EL (cell line): ENCODE measurements at regions not wholly inside any gene's neighbourhood (a gene's known extent, or its start where the extent isn't known, plus 50 kb on each side); places are given as distances from the start of the nearest gene placed in this dataset.

ENCODE experiments used
- DNase-seq: peaks from one replicate; pipeline ENCODE4 v3.0.0-alpha.2; 2016

DNA sequence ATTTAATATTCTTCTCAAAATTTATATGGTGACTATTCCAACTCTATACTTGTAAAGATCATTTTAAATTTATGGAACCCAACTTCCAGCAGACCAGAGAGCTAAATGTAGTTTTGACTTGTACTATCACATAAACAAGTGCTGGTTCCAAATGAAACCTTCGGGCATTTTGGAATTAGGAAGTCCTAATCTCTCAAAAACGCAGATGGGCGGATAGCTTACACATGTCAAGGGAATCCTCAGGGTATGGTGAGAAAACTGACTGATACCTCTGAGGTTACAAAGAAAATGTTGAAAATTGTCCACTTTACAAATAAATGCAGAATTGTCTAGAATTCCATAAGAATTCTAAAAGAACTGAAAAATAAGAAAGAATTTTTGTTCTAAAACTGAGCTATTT lies 224.1 kb downstream of the SS18 start:
- no peak for DNase-seq

DNA sequence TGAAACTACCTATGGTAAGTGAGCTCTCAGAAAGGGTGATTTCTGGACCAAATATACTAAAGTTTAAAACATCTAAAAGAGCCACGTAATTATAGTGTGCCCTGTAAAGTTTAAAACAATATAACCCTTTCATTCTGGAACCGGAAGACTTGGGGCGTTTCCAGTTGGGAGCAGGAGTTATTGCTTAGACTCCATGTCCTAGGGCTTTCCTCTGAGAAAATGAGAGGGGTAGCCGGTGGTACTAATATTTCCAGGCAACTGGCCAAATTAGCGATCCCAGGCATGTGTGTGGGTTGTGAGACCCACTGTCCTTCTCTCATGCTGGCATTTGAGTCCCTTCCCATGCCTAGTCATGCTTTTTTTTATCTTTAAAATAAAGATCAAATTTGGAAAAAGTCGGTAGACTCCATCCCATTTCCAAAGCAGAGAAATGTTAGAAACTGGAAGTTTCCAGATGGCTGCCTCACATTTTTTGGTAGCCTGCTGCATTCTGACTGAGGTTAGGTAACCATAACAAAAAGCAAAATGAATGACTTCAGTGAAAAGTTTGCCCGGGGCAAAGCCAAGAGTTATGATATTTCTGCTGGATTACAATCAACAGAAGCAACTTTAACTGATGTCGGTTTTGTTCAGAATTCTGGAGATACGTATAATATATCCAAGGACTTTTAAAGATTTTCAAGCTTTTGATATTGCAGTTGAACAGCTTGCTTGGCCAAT lies 227.4 kb downstream of the SS18 start:
- no peak for DNase-seq

- DNase-seq: no peak
Observed at GRCh38 chr18:25853691-25854433, 236.6 kb downstream of the SS18 start.

GRCh38 chr18:25843791-25844190 lies 246.6 kb downstream of the SS18 start:
- DNase-seq: no peak

DNA sequence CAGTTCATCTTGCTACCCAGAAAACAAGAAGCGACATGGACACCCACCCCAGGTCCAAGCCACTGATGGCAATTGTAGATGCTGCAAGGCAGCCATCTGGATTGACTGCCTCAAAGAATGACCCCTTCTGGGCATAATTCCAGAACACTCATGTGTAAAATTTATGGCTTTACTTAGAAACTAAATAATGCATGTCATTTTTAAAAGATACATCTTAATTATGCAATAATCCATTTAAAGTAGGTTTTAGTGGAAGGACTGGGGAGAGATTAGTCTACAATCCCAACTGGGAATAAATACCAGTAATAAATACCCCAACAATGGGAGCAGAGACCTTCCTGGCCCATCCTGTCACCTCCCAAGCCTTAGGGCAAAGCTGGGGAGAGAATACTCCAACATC lies 247.7 kb downstream of the SS18 start:
- DNase-seq: no peak

- DNase-seq: no peak
Observed at GRCh38 chr18:25834061-25834460, 256.4 kb downstream of the SS18 start.

GRCh38 chr18:25832001-25832604 lies 258.3 kb downstream of the SS18 start:
- peak; percentile 74 for DNase-seq

DNA sequence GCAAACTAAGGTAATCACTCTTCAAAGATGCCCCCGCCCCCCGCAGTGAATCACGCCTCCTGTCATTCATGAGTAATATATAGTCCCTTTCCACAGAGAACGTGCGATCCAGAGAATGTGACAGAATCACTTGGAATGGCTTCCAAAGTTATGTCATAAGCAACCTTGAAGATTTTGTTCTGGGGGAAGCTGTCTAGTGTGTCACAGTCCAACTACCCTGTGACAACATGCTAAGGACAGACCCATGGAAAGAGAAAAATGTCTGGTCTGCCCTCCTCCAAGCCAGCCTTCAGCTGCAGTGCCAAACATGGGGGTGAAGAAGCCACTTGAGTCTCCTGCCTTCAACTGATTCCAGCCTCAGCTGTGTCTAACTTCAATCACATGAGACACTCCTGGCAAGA lies 259.1 kb downstream of the SS18 start:
- DNase-seq: peak; percentile 19

- peak; percentile 89 for DNase-seq
Observed at GRCh38 chr18:25830787-25831186, 259.6 kb downstream of the SS18 start.

DNA sequence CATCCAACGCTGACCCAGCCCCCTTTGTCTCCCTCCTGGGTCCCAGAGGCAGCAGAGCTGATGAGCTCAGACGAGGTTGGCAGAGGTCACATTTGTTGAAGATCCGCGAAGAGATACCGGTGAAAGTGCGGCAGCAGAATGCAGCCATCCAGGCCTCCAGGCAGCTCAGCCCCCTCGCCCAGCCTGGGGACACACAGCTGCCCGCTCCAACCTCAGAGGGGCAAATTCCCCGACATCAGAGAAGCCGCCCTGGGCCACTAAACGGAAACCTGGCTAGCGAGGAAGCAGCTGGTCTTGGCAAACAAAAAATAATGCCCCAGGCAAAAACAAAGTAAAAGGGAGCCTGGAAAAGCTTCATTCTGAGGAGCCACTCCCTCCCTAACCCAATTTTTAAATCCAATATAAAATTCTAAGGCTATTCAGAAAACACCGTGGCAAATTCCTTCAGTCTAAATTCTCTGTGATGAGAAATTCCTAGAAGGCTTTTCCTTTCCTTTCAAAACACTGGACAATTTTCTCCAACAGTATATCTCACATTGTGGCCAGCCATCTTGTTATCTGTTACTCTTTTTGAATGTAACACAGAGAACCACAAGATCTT lies 262.4 kb downstream of the SS18 start:
- DNase-seq: peak; percentile 72

DNA sequence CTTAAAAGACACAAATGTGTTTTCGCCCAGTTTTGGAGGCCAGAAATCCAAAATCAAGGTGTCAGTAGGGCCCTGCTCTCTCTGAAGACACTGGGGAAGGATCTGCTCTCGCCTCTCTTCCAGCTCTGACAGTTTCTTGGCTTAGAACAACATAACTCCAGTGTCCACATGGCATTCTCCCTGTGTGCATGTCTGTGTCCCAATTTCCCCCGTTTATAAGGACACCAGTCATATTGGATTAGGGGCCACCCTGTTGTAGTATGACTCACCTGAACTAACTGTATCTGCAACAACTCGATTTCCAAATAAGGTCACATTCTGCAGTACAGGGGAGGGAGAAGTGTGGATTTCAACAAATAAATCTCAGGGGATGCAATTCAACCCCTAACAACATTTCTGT lies 263.2 kb downstream of the SS18 start:
- peak; percentile 51 for DNase-seq

DNA sequence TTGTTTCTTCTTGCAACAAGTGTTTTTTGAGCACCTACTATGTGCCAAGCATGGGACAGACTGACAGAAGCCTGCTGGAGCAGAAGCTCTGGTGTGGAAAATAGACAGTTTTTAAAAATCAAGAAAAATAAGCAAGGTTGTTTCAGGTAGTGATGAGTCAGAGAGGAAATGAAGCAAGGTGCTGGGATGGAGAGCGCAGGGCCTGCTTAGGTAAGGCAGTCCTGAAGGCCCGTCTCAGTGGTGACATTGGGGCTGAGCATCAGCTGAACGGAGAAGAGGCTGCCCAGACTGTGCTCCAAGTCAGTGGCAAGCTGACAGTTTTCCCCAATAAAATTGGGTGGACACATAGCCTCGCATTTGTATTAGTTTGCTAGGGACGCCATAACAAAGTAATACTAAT lies 263.6 kb downstream of the SS18 start:
- no peak for DNase-seq

- DNase-seq: no peak
Observed at GRCh38 chr18:25825979-25826776, 264.2 kb downstream of the SS18 start.

GRCh38 chr18:25825056-25825455 lies 265.4 kb downstream of the SS18 start:
- DNase-seq: no peak

GRCh38 chr18:25819746-25820363 lies 270.6 kb downstream of the SS18 start:
- no peak for DNase-seq

DNA sequence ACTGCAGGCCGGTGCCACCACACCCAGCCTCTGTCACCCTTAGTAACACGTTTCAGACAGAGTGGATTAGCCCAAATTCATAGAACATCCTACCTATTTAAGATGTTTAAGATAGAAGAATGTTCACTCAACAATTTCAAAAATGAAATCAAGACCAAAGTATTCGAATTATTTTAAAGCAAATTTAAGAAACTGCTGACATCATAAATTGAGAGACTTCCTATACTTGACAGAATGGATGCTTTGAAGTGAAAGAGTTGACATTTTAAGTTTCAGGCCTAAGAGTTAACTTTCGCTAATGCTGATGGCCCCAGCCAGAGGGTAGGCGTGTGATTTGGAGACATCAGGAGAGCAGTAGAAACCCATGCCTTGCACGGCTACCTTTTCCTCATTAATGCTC lies 271.9 kb downstream of the SS18 start:
- DNase-seq: no peak

- no peak for DNase-seq
Observed at GRCh38 chr18:25817546-25818237, 272.7 kb downstream of the SS18 start.

GRCh38 chr18:25815659-25816058 lies 274.8 kb downstream of the SS18 start:
- peak; percentile 22 for DNase-seq

- DNase-seq: no peak
Observed at GRCh38 chr18:25814841-25815458, 275.5 kb downstream of the SS18 start.

- DNase-seq: no peak
Observed at GRCh38 chr18:25813110-25813509, 277.3 kb downstream of the SS18 start.

DNA sequence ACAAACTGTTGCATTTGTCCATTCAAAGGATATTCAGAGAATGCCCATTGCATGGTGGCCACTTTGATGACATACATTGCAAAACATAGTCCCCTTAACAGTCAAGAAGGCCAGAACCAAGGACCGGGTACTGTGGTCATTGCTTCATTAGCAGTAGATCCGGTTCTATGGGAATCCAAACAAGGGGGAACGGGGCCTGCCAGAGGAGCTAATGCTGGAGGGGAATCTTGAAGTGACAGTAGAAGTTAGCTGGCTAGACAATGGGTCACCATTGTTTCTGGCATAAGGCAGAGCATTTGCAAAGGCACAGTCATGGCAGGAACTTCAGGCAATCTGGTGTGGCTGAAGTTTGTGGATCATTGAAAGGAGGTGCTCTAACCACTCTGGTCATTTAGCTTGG lies 279.7 kb downstream of the SS18 start:
- no peak for DNase-seq
